Left ventricle myocardium inferior (tissue), 1 donor: ENCODE measurements at regions not wholly inside any gene's neighbourhood (a gene's known extent, or its start where the extent isn't known, plus 50 kb on each side); places are given as distances from the start of the nearest gene placed in this dataset.
"Not testable (repeated sequence)": the region's sequence is repeated elsewhere in the genome, so short reads cannot be mapped to it uniquely, and the experiment has no call there.

Experiments
- DNase-seq: peaks from one replicate; pipeline ENCODE4 v3.0.0-alpha.2; 2020
- H3K27ac ChIP-seq: fragments of 200-600 bp; replicated peaks from 2 replicates; pipeline ENCODE4 v1.8.0; 2021
- H3K27me3 ChIP-seq: fragments of 200-600 bp; 2 replicates; pipeline ENCODE4 v1.8.0; 2021; ENCODE audit warnings: low read depth
- H3K36me3 ChIP-seq: fragments of 200-600 bp; 2 replicates; pipeline ENCODE4 v1.8.0; 2021
- H3K4me1 ChIP-seq: fragments of 200-600 bp; 2 replicates; pipeline ENCODE4 v1.8.0; 2021
- H3K4me3 ChIP-seq: fragments of 200-600 bp; 2 replicates; pipeline ENCODE4 v1.8.0; 2021; ENCODE audit warnings: mild to moderate bottlenecking, moderate library complexity
- H3K9me3 ChIP-seq: fragments of 200-600 bp; replicated peaks from 2 replicates; pipeline ENCODE4 v1.8.0; 2021
- intact Hi-C: fragments of 100-400 bp; cut with micrococcal nuclease; formaldehyde crosslinking; loops from one replicate; pipeline ENCODE4 v1.11.0; 2022
- TF ChIP-seq, protein P1 (sequence below): fragments of 200-600 bp; IDR thresholded peaks from 2 replicates; pipeline ENCODE4 v1.8.0; 2021; ENCODE audit warnings: antibody characterized with exemption, mild to moderate bottlenecking, borderline replicate concordance
- donor health status: DM: no; HTN: yes; CAD: no; lungs with severe emphysema.

DNA sequence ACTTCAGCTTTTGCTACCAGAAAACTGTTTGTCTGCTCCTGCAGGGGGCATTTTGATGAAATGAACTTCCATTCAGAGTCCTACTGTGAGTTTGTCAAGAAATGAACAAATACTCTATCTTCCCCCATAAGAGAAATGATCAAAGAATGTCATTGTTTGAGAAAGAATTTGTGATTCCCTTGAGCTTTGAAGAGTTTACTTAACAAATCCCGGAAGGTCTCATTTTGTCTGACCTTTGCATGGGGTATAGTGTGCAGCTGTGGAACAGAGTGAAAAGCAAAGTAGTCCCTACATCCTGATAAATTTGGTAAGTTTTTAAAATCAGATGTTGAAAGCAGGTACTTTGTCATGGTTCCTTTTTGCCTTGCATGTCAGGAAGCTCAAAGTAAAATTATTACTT is 178.0 kb downstream of the ABCC12 start:
- H3K4me3 ChIP-seq, result no peak overlapping the region
- H3K27ac ChIP-seq, result no peak overlapping the region
- no peak for DNase-seq
- H3K36me3 ChIP-seq, result no peaks in the 10 kb centered on the region
- TF ChIP-seq, protein P1, sequence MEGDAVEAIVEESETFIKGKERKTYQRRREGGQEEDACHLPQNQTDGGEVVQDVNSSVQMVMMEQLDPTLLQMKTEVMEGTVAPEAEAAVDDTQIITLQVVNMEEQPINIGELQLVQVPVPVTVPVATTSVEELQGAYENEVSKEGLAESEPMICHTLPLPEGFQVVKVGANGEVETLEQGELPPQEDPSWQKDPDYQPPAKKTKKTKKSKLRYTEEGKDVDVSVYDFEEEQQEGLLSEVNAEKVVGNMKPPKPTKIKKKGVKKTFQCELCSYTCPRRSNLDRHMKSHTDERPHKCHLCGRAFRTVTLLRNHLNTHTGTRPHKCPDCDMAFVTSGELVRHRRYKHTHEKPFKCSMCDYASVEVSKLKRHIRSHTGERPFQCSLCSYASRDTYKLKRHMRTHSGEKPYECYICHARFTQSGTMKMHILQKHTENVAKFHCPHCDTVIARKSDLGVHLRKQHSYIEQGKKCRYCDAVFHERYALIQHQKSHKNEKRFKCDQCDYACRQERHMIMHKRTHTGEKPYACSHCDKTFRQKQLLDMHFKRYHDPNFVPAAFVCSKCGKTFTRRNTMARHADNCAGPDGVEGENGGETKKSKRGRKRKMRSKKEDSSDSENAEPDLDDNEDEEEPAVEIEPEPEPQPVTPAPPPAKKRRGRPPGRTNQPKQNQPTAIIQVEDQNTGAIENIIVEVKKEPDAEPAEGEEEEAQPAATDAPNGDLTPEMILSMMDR, result no peak
- H3K27me3 ChIP-seq, result peaks cover 40% of the 10 kb centered on the region
- no peaks in the 10 kb centered on the region for H3K4me1 ChIP-seq
- no peaks in the 10 kb centered on the region for H3K9me3 ChIP-seq
- intact Hi-C loops, result no loop called here

DNA sequence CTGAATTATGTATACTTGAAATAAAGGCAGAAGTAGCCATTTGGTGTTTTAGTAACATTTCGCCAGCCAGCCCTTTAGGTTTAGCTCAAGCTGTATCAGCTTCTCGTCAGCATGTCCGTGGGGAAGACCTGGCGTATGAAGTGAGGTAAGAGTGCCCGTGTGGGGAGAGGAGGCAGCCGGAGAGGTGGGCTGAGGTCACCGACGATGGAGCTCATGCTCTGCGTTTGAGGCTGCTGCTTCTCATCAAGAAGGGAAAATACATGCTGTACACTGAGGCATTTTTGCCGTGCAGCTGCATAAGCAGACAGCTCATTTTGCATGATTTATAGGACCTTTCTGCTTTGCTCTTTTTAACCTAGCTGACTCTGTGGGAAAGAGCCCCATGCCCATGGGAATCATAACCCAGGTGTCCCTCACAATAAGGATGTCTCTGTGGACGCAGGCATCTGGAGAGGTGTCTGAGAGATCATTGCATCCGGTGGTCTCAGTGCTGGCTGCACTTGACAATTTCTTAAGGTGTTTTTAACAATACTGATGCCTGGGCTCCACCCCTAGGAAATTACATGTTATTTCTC is 179.1 kb downstream of the ABCC12 start:
- H3K27ac ChIP-seq, result no peak overlapping the region
- peaks cover 43% of the 10 kb centered on the region for H3K27me3 ChIP-seq
- TF ChIP-seq, protein P1, result no peak
- no peak for DNase-seq
- intact Hi-C loops, result no loop called here
- no peaks in the 10 kb centered on the region for H3K4me1 ChIP-seq
- H3K4me3 ChIP-seq, result no peak overlapping the region
- no peaks in the 10 kb centered on the region for H3K9me3 ChIP-seq
- no peaks in the 10 kb centered on the region for H3K36me3 ChIP-seq

DNA sequence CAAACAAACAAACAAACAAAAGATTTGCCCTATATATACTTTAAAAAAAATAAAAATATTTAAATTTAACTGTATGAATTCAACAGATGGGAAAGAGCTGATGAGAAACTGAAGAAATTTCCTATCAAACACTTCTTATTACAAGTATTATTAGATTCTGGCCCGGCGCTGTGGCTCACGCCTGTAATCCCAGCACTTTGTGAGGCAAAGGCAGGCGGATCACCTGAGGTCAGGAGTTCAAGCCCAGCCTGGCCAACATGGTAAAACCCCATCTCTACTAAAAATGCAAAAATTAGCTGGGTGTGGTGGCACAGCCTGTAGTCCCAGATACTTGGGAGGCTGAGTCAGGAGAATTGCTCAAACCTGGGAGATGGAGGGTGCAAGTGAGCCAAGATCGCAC is 180.8 kb downstream of the ABCC12 start:
- H3K4me1 ChIP-seq, DNase-seq, H3K9me3 ChIP-seq, H3K4me3 ChIP-seq, intact Hi-C loops, H3K36me3 ChIP-seq, H3K27ac ChIP-seq: not testable (repeated sequence)
- peaks cover 35% of the 10 kb centered on the region for H3K27me3 ChIP-seq

DNA sequence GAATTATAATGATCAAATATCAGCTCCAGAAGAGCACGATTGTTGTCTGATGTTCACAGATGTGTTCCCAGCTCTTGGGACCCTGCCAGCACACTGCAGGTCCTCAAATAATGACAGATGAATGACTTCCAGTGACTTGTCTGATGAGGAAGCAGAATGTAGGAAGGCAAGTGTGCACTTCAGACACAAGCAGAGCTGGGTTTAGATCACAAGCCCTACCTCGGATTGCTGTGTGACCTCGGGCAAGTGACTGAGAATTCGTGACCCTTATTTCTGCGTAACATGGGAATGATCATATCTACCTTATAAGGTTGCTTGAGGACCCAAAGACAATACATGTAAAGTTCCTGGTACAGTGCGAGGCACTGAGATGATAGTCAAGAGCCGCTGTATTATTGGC is 182.2 kb downstream of the ABCC12 start:
- H3K4me1 ChIP-seq, result no peaks in the 10 kb centered on the region
- H3K27ac ChIP-seq, result no peak overlapping the region
- H3K4me3 ChIP-seq, result no peak overlapping the region
- TF ChIP-seq, protein P1, result no peak
- intact Hi-C loops, result no loop called here
- peaks cover 25% of the 10 kb centered on the region for H3K27me3 ChIP-seq
- no peak for DNase-seq
- H3K36me3 ChIP-seq, result no peaks in the 10 kb centered on the region
- H3K9me3 ChIP-seq, result no peaks in the 10 kb centered on the region

DNA sequence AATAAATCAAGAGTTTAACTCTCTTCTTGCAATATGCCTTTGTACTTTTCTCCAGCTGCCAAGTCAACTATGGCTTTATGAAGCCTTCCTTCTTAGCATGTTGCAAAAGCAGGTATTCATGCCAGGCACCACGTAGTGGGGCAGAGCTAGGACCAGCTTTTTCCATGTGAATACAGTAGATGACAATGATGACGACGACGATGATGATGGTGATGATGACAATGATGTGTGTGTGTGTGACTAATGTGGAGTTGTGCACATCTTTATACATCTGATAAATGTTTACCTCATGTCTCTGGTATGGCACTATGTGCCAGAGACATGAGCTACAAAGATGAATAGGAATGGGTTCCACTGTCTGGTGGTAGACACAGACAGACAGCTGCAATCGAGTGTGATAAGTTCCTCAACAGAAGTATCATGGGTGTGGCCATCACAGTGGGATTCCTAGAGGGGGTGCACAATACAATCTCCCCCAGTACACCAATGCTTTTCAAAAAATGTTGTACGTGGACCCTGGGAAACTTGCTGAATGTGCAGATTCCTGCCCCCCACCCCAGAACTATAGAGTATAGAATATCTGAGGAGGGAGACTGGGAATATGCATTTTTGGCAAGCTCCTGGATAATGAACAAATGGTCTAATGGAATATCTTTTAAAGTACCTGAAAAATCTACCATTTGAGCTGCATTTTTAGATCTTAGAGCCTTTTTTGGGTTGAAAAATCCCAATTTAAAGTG is 183.4 kb downstream of the ABCC12 start:
- Histone ChIP-seq H3K4me1 (no peaks in the 10 kb centered on the region), H3K9me3 (no peaks in the 10 kb centered on the region), H3K36me3 (no peaks in the 10 kb centered on the region), H3K27ac (no peak overlapping the region), H3K27me3 (peaks cover 25% of the 10 kb centered on the region), H3K4me3 (no peak overlapping the region)
- TF ChIP-seq, protein P1, result no peak
- DNase-seq, result no peak
- intact Hi-C loops, result no loop called here

DNA sequence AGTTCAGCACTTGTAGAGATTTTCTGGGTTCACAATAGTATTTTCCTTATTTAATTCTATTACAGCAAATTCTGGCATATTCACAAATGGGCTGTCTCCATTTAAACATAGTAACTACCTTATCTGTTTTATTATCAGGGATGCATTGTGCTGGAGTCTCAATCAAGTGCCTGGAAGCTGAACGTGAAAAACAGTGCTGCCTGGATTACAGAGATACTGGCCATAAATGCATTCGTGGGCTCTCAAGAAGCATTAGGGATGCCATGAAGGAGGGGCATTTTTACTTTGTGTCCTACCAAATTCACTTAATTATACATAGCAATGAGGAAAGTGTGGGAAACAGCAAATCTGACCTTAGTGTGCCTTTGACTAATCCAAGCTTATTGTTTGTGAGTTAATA is 184.6 kb downstream of the ABCC12 start:
- H3K4me1 ChIP-seq, result no peaks in the 10 kb centered on the region
- H3K4me3 ChIP-seq, result no peak overlapping the region
- peaks cover 21% of the 10 kb centered on the region for H3K27me3 ChIP-seq
- H3K9me3 ChIP-seq, result no peaks in the 10 kb centered on the region
- TF ChIP-seq, protein P1, result no peak
- intact Hi-C loops, result no loop called here
- no peak overlapping the region for H3K27ac ChIP-seq
- DNase-seq, result no peak
- no peaks in the 10 kb centered on the region for H3K36me3 ChIP-seq
